NCI-H345 treated with DMSO at 0.1 percent for 48 hours (cell line): ENCODE measurements at regions not wholly inside any gene's neighbourhood (a gene's known extent, or its start where the extent isn't known, plus 50 kb on each side); places are given as distances from the start of the nearest gene placed in this dataset.
"Not testable (repeated sequence)": the region's sequence is repeated elsewhere in the genome, so short reads cannot be mapped to it uniquely, and the experiment has no call there.

Source experiments
- DNase-seq: peaks from one replicate; lab custom pipeline; 2025; ENCODE audit not compliant: unreplicated experiment; lab: John Stamatoyannopoulos, UW

DNA sequence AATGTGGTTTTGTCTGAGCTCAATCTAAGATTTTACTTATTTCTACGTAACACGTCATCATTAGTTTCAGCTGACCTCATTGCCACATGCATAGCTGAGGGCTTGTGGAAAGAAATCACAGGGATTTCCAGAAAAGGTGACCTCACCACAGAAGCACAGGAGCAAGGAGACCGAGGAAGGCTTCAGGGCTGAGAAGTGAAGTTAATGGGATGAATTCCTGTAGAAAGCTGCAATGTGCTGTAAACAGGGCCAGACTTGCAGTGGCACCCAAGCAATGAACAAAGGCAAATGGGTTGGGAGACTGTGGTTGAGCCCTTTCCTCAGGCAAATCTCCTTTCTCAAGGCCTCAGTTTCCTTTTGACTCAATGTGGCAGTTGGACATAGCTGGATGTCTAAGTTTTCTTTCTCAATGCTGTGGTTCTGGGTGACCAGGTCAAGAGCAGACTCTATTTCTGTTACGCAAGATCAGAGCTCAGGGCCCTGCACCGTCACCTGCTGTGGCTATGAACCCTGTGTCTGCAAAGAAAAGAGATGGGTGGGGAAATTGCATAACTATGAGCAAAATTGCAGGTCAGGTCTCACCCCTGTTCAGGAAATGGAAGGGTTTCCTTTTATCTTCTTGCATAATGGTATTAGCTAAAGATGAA, 252.2 kb upstream of the TBL1XR1 start:
- no peak for DNase-seq

DNA sequence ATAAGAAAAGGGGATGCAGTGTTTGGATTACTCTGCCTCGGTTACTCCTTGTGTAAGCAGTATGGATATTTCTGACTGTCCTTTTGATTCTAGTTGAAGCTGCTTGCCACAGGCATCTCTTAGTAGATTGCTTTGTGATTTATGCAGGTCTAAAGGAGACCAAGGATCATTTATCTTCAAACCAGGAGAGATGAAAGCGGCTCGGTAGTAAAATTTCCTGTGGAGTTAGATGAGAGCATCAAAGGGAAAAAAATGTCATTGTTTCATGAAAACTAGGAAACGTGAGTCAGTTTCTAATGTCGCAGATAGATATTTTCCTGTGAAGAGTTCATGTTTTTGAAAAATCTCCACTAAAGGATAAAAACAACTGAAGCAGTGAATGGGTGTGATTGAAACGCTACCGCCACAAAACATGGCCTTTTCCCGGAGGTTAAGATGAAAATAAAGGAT, 254.0 kb upstream of the TBL1XR1 start:
- no peak for DNase-seq

DNA sequence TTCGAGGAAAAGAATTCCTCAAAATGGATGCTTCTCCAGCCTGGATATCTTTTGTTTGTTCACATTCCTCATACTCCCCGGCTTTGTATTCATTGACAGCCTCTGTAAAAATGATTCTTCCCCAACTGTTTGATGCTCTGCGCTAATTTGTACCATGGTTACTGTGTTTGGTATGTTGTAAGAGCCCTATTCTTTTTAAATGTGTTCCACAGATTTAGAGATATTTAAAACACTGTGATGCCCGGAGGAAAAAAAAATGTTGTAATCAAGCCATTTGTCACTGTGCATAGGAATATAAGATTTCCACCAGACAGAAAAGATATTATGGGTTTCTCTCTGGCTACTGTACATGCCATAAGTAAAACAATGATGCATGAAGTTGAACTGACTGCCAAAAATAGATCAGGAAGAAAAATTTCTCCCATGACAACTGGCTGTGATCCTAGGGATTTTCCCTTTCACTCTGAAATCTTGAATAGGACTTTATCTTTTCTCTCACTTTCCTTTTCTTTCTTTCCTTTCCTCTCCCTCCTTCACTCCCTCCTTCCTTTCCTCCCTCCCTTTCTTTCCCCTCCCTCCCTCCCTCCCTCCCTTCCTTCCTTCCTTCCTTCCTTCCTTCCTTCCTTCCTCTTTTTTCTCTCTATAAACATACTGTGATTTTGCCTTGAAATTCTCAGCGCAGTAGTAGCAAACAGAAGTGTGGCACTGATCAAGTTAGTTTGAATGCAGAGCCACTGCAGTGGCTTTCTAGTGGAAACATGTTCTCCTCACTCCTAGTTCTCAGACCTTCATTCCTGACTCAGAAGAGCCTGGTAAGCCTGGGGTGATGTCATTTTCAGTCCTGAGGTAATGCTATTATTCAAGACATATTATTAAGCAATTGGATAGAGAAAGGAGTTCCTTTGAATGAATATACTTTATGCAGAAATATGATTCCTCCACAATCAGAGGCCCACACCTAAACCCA, 254.9 kb upstream of the TBL1XR1 start:
- no peak for DNase-seq

DNA sequence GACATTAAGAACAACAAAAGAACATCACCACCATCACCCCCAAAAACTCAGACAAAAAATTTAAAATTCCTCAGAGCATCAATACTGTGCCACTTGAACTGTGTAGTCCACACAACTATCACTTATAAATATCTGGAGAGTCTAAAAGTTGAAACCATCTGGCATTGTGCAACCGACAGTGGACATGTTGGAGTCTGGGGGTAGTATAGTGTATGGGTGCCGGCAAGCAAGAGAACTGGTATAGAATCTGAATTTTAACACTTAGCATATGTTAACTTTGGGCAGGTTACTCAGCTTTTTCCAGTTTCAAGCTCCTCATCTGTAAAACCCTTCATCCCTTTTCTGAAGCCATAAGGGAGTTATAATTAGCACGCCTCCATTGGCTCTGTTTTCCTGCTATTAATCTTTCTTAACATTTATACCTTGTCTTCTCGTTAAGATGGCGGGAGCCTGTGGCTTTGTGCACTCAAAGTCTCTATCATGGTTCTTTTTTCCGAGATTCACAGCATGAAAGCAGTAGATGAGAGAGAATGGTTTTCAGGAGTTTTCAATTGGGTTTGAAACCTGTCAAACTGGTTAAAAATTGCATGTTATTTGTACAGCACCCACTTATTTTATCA, 255.7 kb upstream of the TBL1XR1 start:
- DNase-seq, result no peak

DNA sequence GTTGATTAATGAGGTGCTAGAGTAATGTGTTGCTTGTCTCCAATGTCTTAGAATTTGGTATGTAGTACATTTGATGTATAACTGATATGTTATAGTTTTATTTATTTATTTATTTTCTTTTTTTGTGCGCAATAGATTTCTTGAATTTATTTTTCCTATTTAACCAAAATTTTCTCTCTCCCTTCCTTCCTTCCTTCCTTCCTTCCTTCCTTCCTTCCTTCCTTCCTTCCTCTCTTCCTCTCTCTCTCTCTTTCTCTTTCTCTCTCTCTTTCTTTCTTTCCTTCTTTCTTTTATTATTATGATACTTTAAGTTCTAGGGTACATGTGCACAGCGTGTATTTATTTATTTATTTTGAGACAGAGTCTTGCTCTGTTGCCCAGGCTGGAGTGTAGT, 256.2 kb upstream of the TBL1XR1 start:
- no peak for DNase-seq

DNA sequence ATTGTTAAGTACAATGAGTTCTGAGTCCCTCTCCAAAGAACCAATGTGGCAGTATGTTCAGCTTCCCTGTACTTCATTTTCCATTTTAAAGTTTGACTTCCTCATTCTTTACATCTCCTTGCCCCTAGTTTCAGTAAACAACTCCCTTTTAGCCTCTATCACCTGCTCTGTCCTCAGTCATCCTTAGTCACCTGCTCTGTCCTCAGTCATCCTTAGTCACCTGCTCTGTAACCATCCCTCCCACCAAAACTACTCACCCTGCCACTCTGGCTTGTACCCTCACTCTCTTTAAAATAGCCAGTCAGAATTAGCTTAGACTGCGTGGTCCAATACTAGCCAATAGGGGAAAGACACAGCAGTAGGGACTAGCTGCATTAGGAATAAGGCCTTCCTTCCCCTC, 259.9 kb upstream of the TBL1XR1 start:
- DNase-seq, result not testable (repeated sequence)

DNA sequence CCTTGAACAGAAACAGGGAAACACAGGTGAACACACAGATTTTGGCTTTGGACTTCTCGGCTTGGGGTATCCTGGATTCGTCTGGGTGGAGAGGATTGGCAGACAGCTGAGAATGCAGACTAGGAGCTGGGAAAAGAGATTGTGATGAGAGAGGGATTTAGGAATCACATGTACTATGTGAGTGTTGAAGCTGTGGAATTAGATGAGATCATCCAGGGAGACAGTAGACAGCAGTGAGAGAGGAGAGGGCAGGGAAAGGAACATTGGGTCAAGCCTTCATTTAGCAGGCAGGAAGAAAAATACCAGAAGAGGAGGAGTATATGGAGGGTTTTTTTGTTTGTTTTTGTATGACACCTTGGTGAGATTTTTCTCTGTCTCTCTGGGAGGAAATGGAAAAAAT, 262.1 kb upstream of the TBL1XR1 start:
- no peak for DNase-seq

DNA sequence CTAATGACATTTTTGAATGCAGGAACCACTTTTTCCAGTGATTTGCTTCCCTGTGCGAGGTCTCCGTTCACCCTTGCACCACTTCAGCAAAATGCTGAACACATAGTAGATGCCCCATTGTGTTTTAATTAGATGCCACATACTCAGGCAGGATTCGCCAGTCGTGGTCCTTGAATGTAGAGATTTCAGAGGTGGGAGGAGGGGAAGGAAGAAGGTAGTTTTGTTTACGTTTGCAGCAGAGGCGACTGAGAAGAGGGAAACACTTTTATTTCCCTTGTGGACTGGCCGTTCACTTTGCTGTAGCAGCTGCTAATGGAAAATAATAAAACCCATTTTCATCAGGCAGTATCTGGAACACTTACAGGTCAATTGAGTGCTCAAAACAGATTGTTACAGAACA, 262.8 kb upstream of the TBL1XR1 start:
- no peak for DNase-seq

DNA sequence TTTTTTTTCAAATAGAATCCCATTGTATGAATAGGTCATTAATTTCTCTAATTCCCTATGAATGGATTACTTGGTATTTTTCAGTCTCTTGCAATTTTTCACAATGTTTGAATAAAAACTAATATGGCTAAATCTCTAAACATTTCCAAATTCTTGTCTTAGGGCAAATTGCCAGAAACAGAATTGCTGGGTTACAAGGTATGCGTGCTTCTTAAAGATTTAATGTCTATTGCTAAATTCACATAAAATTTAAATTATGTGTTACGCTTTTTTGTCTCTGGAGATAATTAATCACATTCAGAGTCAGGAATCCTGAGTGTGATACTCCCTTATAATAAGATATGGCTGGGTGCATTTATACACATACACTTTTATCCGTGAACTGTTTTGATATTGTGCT, 264.5 kb upstream of the TBL1XR1 start:
- no peak for DNase-seq

DNA sequence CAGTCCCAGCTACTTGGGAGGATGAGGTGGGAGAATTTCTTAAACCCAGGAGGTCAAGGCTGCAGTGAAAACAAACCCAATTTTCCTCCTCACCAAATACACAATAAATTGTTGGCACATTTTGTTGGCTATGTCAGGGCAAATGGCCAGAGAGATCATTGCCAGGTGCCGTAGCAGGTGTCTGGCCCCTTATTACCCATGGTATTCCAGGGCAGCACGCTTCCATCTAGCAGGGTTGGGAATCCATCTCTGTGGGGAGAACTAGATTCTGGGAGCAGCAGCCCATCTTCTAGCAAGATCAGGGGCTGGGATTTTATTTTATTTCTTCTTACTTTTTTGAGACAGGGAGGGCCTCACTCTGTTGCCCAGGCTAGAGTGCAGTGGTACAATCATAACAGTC, 266.1 kb upstream of the TBL1XR1 start:
- not testable (repeated sequence) for DNase-seq

DNA sequence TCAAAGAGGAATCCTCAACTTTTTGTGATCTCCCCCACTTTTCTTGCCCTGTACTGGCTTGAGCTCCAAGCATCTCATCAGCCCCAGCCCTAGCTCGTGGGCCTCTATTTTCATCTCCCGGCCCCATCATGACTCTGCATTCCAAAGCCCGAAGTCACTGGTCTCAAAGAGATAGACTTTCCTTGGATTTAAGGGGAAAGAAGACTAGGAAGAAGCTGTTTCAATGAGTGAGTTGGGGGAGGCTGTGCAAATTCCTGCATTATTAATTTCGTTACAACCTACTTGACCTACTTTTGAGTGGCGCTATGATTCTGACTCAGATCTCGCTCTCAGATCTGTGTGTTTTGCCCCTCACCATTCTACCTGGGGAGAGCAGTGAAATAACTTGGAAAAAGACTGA, 266.6 kb upstream of the TBL1XR1 start:
- no peak for DNase-seq

DNA sequence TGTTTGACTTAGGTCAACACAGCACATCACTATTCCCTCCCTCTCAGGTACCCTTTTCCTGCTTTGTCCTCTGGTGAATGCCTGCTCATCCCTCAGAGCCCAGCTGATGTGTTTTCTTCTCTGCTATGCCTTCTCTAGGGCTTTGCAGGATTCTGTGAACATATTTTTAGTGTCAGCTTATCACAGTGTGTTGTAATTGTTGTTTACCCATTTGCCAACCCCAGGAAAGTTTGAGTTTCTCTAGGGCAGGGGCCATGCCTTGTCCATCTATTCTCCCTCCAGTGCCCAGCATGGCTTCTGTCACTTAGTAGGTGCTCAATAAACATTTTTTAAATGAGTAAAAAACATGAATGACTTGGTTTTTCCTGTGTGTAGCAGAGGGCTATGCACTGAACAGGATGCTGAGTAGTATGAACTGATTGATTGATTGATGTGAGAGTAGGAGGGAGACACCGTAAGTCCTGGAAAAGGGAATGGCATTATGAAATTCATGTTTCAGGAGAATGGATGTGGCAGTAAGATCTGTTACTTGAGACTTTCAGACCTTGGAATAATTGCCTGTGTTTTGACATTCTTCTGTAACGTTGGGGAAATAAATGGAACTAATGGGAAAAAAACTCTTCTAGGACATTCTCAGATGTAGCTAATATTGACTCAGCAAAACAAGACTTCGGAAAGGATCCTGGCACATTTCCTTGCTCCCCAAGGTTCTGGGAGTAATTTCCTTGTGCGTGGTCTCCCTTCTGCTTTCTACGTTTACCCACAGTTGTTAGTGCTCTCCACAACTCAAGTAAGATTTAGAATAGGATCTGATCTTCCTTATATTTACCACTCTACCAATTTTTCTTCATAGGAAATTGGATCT, 267.3 kb upstream of the TBL1XR1 start:
- no peak for DNase-seq

DNA sequence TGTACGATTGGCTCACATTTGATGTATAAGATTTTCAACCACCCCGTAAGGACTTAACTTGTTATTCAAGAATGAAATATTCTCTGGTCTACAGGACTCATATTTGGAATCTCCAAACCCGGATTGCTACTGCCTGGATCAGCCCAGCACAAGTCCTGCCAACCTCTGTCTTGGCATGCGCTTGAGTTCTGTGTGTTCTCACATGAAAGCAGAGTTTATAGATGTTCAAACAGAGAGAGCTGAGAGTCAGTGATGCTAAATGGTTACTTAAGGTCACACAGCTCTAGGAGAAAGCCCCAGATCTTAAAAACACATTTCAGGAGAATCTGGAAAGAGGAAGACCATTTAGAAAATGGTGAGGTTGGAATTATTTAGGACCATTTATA, 268.0 kb upstream of the TBL1XR1 start:
- no peak for DNase-seq

DNA sequence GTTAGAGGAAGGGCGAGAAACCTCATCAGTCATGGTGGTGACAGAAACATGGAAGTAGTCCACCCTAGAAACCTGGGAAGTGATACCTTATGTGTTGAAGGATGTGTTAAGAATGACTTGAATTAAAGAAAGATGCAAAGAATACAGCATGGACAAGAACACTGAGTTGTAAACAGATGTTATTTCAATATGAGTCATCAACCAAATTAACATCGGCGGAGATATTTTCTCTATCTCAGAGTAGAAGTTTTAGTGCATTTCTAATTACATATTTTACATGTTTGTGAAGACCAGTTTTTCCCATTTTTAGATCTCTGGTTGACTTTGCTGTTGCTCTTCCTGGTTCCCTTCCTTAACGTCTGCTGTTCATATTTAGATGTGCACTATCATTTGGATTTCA, 268.8 kb upstream of the TBL1XR1 start:
- DNase-seq, result no peak

DNA sequence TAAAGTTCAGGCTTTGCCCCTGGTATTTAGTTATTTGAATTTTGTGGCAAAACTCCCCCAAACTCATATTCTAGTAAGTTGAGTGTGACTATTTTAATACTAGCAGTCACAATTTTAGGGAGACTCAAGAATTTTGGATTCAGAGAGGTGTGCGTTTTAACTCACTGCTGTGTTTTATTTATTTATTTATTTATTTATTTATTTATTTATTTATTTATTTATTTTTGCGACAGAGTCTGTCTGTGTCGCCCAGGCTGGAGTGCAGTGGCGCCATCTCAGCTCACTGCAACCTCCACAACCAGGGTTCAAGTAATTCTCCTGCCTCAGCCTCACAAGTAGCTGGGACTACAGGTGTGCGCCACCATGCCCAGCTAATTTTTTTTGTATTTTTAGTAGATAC, 269.3 kb upstream of the TBL1XR1 start:
- DNase-seq, result not testable (repeated sequence)

DNA sequence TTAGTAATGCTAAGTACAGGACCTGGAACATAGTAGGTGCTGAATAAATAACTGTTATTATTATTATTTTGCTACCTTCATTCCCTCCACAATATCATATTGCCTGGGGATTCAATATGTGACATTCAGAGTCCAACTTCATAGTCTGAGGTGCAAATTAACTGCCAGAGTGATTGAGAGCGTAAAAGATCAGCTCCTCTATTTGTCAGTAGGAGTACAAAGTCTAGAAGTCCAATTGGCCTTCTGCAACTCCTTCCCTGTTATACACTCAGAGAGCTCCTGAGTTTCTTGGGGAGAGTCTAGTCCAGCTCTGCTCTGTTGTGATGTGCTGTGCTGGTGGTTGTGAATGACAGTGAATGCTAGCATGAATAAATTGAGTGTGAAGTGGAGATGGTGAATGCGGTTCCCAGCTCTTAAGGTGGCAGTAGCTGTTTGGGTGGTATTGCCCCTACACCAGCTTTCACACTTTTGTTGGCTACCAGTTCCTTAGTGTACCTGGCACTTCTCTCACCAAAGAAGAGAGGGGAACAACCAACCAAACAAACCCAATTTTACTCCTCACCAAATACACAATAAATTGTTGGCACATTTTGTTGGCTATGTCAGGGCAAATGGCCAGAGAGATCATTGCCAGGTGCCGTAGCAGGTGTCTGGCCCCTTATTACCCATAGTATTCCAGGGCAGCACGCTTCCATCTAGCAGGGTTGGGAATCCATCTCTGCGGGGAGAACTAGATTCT, 270.1 kb upstream of the TBL1XR1 start:
- DNase-seq, result no peak

DNA sequence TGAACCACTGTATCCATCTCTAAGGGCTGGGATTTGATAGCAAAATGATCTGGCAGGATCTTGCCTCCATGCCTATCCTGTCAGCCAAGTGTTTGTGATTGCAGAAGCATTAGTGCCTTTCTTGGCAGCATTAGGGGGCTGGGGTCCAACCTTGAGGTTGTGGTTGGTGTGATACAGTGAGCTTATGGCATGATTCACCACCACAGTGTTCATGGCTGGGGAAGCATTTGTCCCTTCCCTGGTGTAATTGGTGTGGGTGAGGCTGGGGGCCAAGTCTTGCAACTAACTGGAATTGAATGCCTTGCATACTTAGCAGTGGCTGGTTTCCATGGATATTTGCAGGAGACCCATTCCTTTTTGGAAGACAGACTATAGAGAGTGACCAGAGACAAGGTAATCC, 271.0 kb upstream of the TBL1XR1 start:
- DNase-seq, result no peak

DNA sequence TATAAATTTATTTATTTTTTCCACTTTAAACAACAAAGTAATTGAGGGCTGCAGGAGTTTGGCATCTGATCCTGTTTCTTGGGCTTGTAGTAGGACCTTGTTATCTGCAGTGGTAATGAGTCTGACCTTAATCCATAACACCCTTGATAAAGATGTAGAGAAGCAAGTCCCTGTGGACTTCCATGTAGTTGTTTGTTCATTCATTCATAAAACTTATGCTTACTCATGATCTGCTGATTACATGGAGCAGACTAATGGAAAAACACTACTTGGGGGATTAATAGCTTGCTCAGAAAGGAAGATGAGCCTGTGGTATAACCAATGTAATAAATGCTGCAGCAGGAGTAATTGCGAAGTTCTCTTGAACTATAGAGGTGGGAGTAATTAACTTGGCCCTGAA, 271.5 kb upstream of the TBL1XR1 start:
- DNase-seq, result no peak

DNA sequence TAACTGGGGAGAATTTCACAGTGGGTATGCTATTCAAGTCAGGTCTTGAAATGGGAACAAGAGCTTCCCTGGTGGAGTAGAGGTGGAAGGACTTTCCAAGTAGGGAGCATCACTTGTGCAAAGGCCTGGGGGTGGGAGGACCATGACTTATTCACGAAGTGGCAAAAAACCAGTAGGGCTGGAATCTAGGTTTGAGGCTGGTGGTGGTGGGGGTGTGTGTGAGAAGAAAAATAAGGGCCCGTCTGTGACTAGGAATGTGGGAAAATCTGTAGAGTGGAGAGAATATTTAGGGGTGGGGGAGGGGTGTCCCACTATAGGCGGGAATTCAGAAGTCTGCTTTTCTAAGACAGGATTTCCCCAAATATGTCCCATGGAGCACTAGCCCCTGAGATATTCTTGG, 271.9 kb upstream of the TBL1XR1 start:
- no peak for DNase-seq

DNA sequence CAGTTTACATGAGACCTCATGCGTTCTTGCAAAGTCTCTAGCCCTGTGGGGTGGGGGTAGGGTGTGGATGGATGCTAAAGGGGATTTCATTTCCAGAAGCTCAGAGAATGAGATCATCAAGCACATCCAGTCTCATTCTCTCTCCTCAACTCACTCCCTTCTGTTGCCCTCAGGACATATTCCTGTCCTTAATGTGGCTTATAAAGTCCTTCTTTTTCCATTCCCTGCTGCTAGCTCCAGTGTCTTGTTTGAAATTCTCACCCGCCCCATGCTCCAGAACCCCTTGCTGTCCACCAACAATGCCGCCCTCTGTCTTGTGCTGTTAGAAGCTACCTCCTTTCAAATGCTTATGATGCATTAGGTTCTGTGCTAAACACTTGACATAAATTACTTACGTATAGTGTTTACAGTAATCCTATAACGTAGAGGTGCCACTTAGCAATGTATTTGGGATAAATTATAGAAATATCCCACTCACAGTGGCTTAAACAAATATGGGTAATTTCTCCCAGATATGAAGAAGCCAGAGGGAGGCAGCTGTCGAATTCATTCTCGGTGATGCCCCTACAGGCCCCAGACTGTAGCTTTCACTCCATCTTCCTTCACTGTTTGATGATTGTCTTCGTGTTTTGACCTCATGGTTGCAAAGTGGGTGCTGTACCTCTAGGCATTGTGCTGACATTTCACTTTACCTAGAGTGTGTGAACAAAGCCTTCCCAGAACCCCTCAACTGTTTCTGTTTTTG, 273.1 kb upstream of the TBL1XR1 start:
- DNase-seq, result no peak
